WTC11 (cell line): ENCODE measurements at regions not wholly inside any gene's neighbourhood (a gene's known extent, or its start where the extent isn't known, plus 50 kb on each side); places are given as distances from the start of the nearest gene placed in this dataset.

ENCODE experiments used
- ATAC-seq: fragments of 200-7000 bp; cut with Tn5 transposase; 2 replicates; pipeline ENCODE4 v1.10.0; 2021; ENCODE audit warnings: mild to moderate bottlenecking, moderate library complexity
- CTCF ChIA-PET: fragments of 300-600 bp; sonication (Branson Sonifier 250); formaldehyde crosslinking; loops from one replicate; lab custom pipeline; 2021; ENCODE audit warnings: antibody characterized with exemption; lab: Charles Lee
- POLR2A ChIA-PET: fragments of 350-600 bp; sonication (Branson Sonifier 250); formaldehyde crosslinking; loops from one replicate; lab custom pipeline; 2021; ENCODE audit warnings: antibody characterized with exemption; lab: Charles Lee
- DNase-seq: peaks from one replicate; pipeline ENCODE4 v3.0.0; 2021; ENCODE audit warnings: low spot score
- H3K27ac Mint-ChIP-seq: 2 replicates; pipeline ENCODE4 v1.8.0; 2021; ENCODE audit warnings: mixed read lengths
- H3K27me3 Mint-ChIP-seq: 2 replicates; pipeline ENCODE4 v1.8.0; 2021; ENCODE audit warnings: low read depth, mild to moderate bottlenecking, moderate library complexity, mixed read lengths
- H3K36me3 Mint-ChIP-seq: 2 replicates; pipeline ENCODE4 v1.8.0; 2021; ENCODE audit warnings: mixed read lengths
- H3K4me1 Mint-ChIP-seq: 2 replicates; pipeline ENCODE4 v1.8.0; 2022; ENCODE audit warnings: mixed read lengths
- H3K4me3 Mint-ChIP-seq: 2 replicates; pipeline ENCODE4 v1.8.0; 2021; ENCODE audit warnings: mild to moderate bottlenecking, moderate library complexity, mixed read lengths
- H3K9me3 Mint-ChIP-seq: 2 replicates; pipeline ENCODE4 v1.8.0; 2021; ENCODE audit warnings: mixed read lengths
- AR ChIP-seq: fragments of 250-450 bp; sonication (Bioruptor Pico); IDR thresholded peaks from 2 replicates; pipeline ENCODE4 v1.9.0; 2021; ENCODE audit warnings: mild to moderate bottlenecking
- ATF2 ChIP-seq: sonication (generic); formaldehyde crosslinking; IDR thresholded peaks from 2 replicates; pipeline ENCODE4 v1.8.1; 2022; ENCODE audit warnings: low read depth, missing genetic modification reagents, borderline replicate concordance
- ATF3 ChIP-seq: sonication (generic); formaldehyde crosslinking; conservative IDR thresholded peaks from 2 replicates; pipeline ENCODE4 v1.8.1; 2022; ENCODE audit warnings: mild to moderate bottlenecking, missing genetic modification reagents
- ATF6 ChIP-seq: sonication (generic); formaldehyde crosslinking; IDR thresholded peaks from 2 replicates; pipeline ENCODE4 v1.8.1; 2023; ENCODE audit warnings: mild to moderate bottlenecking, missing genetic modification reagents
- CTCF ChIP-seq: fragments of 200-600 bp; IDR thresholded peaks from 2 replicates; pipeline ENCODE4 v1.8.0; 2022; ENCODE audit warnings: antibody characterized with exemption
- E2F1 ChIP-seq: sonication (generic); formaldehyde crosslinking; IDR thresholded peaks from 2 replicates; pipeline ENCODE4 v1.8.0; 2022; ENCODE audit warnings: mild to moderate bottlenecking, missing genetic modification reagents
- EMX1 ChIP-seq: fragments of 250-450 bp; sonication (Bioruptor Pico); IDR thresholded peaks from 2 replicates; pipeline ENCODE4 v1.8.0; 2021; ENCODE audit warnings: mild to moderate bottlenecking
- FOXJ3 ChIP-seq: sonication (generic); formaldehyde crosslinking; IDR thresholded peaks from 2 replicates; pipeline ENCODE4 v1.9.0; 2021; ENCODE audit warnings: missing genetic modification reagents, mild to moderate bottlenecking, borderline replicate concordance
- FOXP1 ChIP-seq: sonication (generic); formaldehyde crosslinking; IDR thresholded peaks from 2 replicates; pipeline ENCODE4 v1.8.0; 2022; ENCODE audit warnings: missing genetic modification reagents, mild to moderate bottlenecking, moderate library complexity, borderline replicate concordance
- GABPB1 ChIP-seq: sonication (generic); formaldehyde crosslinking; IDR thresholded peaks from 2 replicates; pipeline ENCODE4 v1.8.1; 2023; ENCODE audit warnings: mild to moderate bottlenecking, missing genetic modification reagents
- JAZF1 ChIP-seq: fragments of 250-450 bp; sonication (Bioruptor Pico); IDR thresholded peaks from 2 replicates; pipeline ENCODE4 v1.9.0; 2021; ENCODE audit warnings: moderate library complexity, mild to moderate bottlenecking, inconsistent platforms
- JUN ChIP-seq: sonication (generic); formaldehyde crosslinking; IDR thresholded peaks from 2 replicates; pipeline ENCODE4 v1.8.0; 2023; ENCODE audit warnings: mild to moderate bottlenecking, missing genetic modification reagents
- MAX ChIP-seq: sonication (generic); formaldehyde crosslinking; IDR thresholded peaks from 2 replicates; pipeline ENCODE4 v1.8.0; 2022; ENCODE audit warnings: mild to moderate bottlenecking, missing genetic modification reagents
- NFATC4 ChIP-seq: fragments of 250-450 bp; sonication (Bioruptor Pico); IDR thresholded peaks from 2 replicates; pipeline ENCODE4 v1.9.0; 2021; ENCODE audit warnings: mild to moderate bottlenecking
- PRRX2 ChIP-seq: fragments of 250-450 bp; sonication (Bioruptor Pico); IDR thresholded peaks from 2 replicates; pipeline ENCODE4 v1.8.0; 2021; ENCODE audit warnings: mild to moderate bottlenecking
- SMAD3 ChIP-seq: sonication (generic); formaldehyde crosslinking; IDR thresholded peaks from 2 replicates; pipeline ENCODE4 v1.8.0; 2022; ENCODE audit warnings: missing genetic modification reagents, mild to moderate bottlenecking, borderline replicate concordance
- TEAD4 ChIP-seq: sonication (generic); formaldehyde crosslinking; IDR thresholded peaks from 2 replicates; pipeline ENCODE4 v1.8.0; 2022; ENCODE audit warnings: mild to moderate bottlenecking, missing genetic modification reagents
- ZBTB21 ChIP-seq: sonication (generic); formaldehyde crosslinking; IDR thresholded peaks from 2 replicates; pipeline ENCODE4 v1.8.1; 2023; ENCODE audit warnings: mild to moderate bottlenecking, missing genetic modification reagents, borderline replicate concordance
- ZNF121 ChIP-seq: sonication (generic); formaldehyde crosslinking; IDR thresholded peaks from 2 replicates; pipeline ENCODE4 v1.8.0; 2023; ENCODE audit warnings: missing genetic modification reagents
- ZNF263 ChIP-seq: sonication (generic); formaldehyde crosslinking; IDR thresholded peaks from 2 replicates; pipeline ENCODE4 v1.8.1; 2022; ENCODE audit warnings: low read depth, mild to moderate bottlenecking, moderate library complexity, missing genetic modification reagents

- TF ChIP-seq ATF2 (CRISPR knock-in tag) (no peak), EMX1 (CRISPR knock-in tag) (no peak), ZNF263 (CRISPR knock-in tag) (no peak), SMAD3 (CRISPR knock-in tag) (no peak), ATF3 (CRISPR knock-in tag) (no peak), FOXJ3 (CRISPR knock-in tag) (no peak), FOXP1 (no peak), AR (CRISPR knock-in tag) (no peak), JUN (CRISPR knock-in tag) (no peak), MAX (no peak), GABPB1 (CRISPR knock-in tag) (no peak)
- no peaks in the 10 kb centered on the region for H3K4me1 Mint-ChIP-seq
- no peak for ATAC-seq
- no peaks in the 10 kb centered on the region for H3K27me3 Mint-ChIP-seq
- ChIA-PET POLR2A (no interaction called here), CTCF (interaction anchor here (0.7 kb wide), 1 partner anchor 339 kb away, joined by 3 read pairs; no protein-coding TSS in a partner anchor)
- H3K27ac Mint-ChIP-seq = no peak overlapping the region
- H3K9me3 Mint-ChIP-seq = no peaks in the 10 kb centered on the region
- H3K36me3 Mint-ChIP-seq = no peaks in the 10 kb centered on the region
- no peak overlapping the region for H3K4me3 Mint-ChIP-seq
- no peak for DNase-seq
Observed at GRCh38 chr13:105762096-105762495, 773.4 kb downstream of the EFNB2 start.

- ChIA-PET CTCF (no interaction called here), POLR2A (no interaction called here)
- H3K4me1 Mint-ChIP-seq = no peaks in the 10 kb centered on the region
- no peaks in the 10 kb centered on the region for H3K9me3 Mint-ChIP-seq
- H3K27me3 Mint-ChIP-seq = no peaks in the 10 kb centered on the region
- H3K4me3 Mint-ChIP-seq = no peak overlapping the region
- ATAC-seq (no peak), DNase-seq (no peak)
- no peaks in the 10 kb centered on the region for H3K36me3 Mint-ChIP-seq
- no peak overlapping the region for H3K27ac Mint-ChIP-seq
- TF ChIP-seq ZNF121 (CRISPR knock-in tag) (no peak), TEAD4 (CRISPR knock-in tag) (no peak), PRRX2 (CRISPR knock-in tag) (no peak), JAZF1 (no peak), ZBTB21 (CRISPR knock-in tag) (no peak), CTCF (no peak), NFATC4 (CRISPR knock-in tag) (no peak), ATF6 (no peak), E2F1 (CRISPR knock-in tag) (no peak), MAX (no peak)
Observed at GRCh38 chr13:105758918-105759860, 776.3 kb downstream of the EFNB2 start.
